Smooth muscle cell (in vitro differentiated cells): ENCODE measurements at regions not wholly inside any gene's neighbourhood (a gene's known extent, or its start where the extent isn't known, plus 50 kb on each side); places are given as distances from the start of the nearest gene placed in this dataset.

Experiments
- DNase-seq: peaks from one replicate; lab custom pipeline; 2025; ENCODE audit not compliant: unreplicated experiment; lab: John Stamatoyannopoulos, UW
- H2AFZ ChIP-seq: fragments of 200-600 bp; sonication (generic); 2 replicates; pipeline ENCODE4 v1.6.0; 2016; ENCODE audit warnings: antibody characterized with exemption, low read depth, mild to moderate bottlenecking
- H3F3A ChIP-seq: fragments of 200-600 bp; sonication (generic); 2 replicates; pipeline ENCODE4 v1.6.0; 2017; ENCODE audit warnings: antibody characterized with exemption, low read depth
- H3K27ac ChIP-seq: fragments of 200-600 bp; sonication (generic); 2 replicates; pipeline ENCODE4 v1.5.1; 2016; ENCODE audit warnings: low read depth, mild to moderate bottlenecking
- H3K27me3 ChIP-seq: fragments of 200-600 bp; sonication (generic); 2 replicates; pipeline ENCODE4 v1.6.1; 2016; ENCODE audit warnings: low read depth, mild to moderate bottlenecking
- H3K36me3 ChIP-seq: fragments of 200-600 bp; sonication (generic); 2 replicates; pipeline ENCODE4 v1.5.1; 2016; ENCODE audit warnings: low read depth
- H3K4me1 ChIP-seq: fragments of 200-600 bp; sonication (generic); 2 replicates; pipeline ENCODE4 v1.5.1; 2016; ENCODE audit warnings: low read depth
- H3K4me2 ChIP-seq: fragments of 200-600 bp; sonication (generic); 2 replicates; pipeline ENCODE4 v1.6.0; 2016; ENCODE audit warnings: mild to moderate bottlenecking
- H3K4me3 ChIP-seq: fragments of 200-600 bp; sonication (generic); 2 replicates; pipeline ENCODE4 v1.5.1; 2016; ENCODE audit warnings: mild to moderate bottlenecking
- H3K79me2 ChIP-seq: fragments of 200-600 bp; sonication (generic); 2 replicates; pipeline ENCODE4 v1.6.0; 2016; ENCODE audit warnings: low read depth, mild to moderate bottlenecking
- H3K9ac ChIP-seq: fragments of 200-600 bp; sonication (generic); 2 replicates; pipeline ENCODE4 v1.6.0; 2016; ENCODE audit warnings: low read depth
- H3K9me3 ChIP-seq: fragments of 200-600 bp; sonication (generic); replicated peaks from 2 replicates; pipeline ENCODE4 v1.5.1; 2016; ENCODE audit warnings: low read depth
- H4K20me1 ChIP-seq: fragments of 200-600 bp; sonication (generic); 2 replicates; pipeline ENCODE4 v1.6.0; 2016; ENCODE audit warnings: low read depth
- CTCF ChIP-seq: fragments of 200-600 bp; sonication (generic); IDR thresholded peaks from 2 replicates; pipeline ENCODE4 v1.5.1; 2017; ENCODE audit warnings: borderline replicate concordance, mild to moderate bottlenecking, antibody characterized with exemption; ENCODE audit not compliant: insufficient read depth, poor library complexity, severe bottlenecking
- WGBS: methylation state at CpG from one replicate; pipeline ENCODE4 v1.1.7; 2016; ENCODE audit warnings: low lambda C conversion rate; 5-methylcytosine and 5-hydroxymethylcytosine counted together

DNA sequence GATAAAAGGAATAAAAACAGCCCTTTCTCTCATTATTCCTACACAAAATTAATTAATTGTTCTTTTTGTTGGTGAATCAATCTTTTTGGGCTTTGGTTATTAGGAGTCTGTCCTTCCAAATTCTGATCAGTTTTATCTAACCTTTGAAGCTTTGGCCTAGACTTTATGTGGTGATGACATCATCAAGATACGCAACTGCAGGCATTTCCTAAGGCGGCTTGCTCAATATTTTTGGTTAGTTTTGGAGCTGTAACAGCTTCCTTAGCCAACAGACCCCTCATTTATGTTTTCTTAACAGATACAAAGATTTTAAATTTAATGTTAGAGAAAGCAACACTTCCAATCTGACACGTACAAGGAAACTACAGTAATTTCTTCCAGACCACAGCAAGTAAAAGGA is 87.8 kb upstream of the PDE3A start:
- 56% methylated on average over 3 of the region's 3 CpGs for WGBS
- Histone ChIP-seq H4K20me1 (no peaks in the 10 kb centered on the region), H3F3A (no peaks in the 10 kb centered on the region), H3K4me2 (peak overlapping the region; percentile 21), H3K27ac (peak overlapping the region; percentile 45), H2AFZ (peak overlapping the region; percentile 74), H3K4me1 (no peaks in the 10 kb centered on the region), H3K27me3 (no peaks in the 10 kb centered on the region), H3K4me3 (no peak overlapping the region), H3K9ac (no peak overlapping the region), H3K9me3 (no peaks in the 10 kb centered on the region), H3K36me3 (no peaks in the 10 kb centered on the region), H3K79me2 (no peaks in the 10 kb centered on the region)
- DNase-seq = no peak
- no peak for TF ChIP-seq CTCF

GRCh38 chr12:20282401-20282800 is 85.9 kb upstream of the PDE3A start:
- H3F3A ChIP-seq = no peaks in the 10 kb centered on the region
- no peaks in the 10 kb centered on the region for H3K9me3 ChIP-seq
- no peak overlapping the region for H3K4me3 ChIP-seq
- no peak for TF ChIP-seq CTCF
- no peak overlapping the region for H3K9ac ChIP-seq
- H3K27me3 ChIP-seq = no peaks in the 10 kb centered on the region
- H3K79me2 ChIP-seq = no peaks in the 10 kb centered on the region
- no peaks in the 10 kb centered on the region for H3K36me3 ChIP-seq
- no peak for DNase-seq
- H2AFZ ChIP-seq = peak overlapping the region; percentile 48
- no peaks in the 10 kb centered on the region for H3K4me1 ChIP-seq
- peak overlapping the region; percentile 22 for H3K4me2 ChIP-seq
- H4K20me1 ChIP-seq = no peaks in the 10 kb centered on the region
- H3K27ac ChIP-seq = no peak overlapping the region

- DNase-seq = no peak
- no peak overlapping the region for H3K4me3 ChIP-seq
- no peaks in the 10 kb centered on the region for H3K79me2 ChIP-seq
- H4K20me1 ChIP-seq = no peaks in the 10 kb centered on the region
- no peaks in the 10 kb centered on the region for H3K36me3 ChIP-seq
- no peak overlapping the region for H3K9ac ChIP-seq
- no peak overlapping the region for H3K27ac ChIP-seq
- no peaks in the 10 kb centered on the region for H3K4me1 ChIP-seq
- H3K27me3 ChIP-seq = no peaks in the 10 kb centered on the region
- no peak overlapping the region for H2AFZ ChIP-seq
- TF ChIP-seq CTCF = no peak
- no peaks in the 10 kb centered on the region for H3F3A ChIP-seq
- peak overlapping the region; percentile 24 for H3K4me2 ChIP-seq
- 100% methylated on average over 1 of the region's 1 CpG for WGBS
- no peaks in the 10 kb centered on the region for H3K9me3 ChIP-seq
These were observed 84.9 kb upstream of the PDE3A start for GRCh38 chr12:20283482-20283881.

- H3K27me3 ChIP-seq = no peaks in the 10 kb centered on the region
- H4K20me1 ChIP-seq = no peaks in the 10 kb centered on the region
- peaks cover 5% of the 10 kb centered on the region for H3K9me3 ChIP-seq
- H2AFZ ChIP-seq = no peak overlapping the region
- H3F3A ChIP-seq = no peaks in the 10 kb centered on the region
- no peaks in the 10 kb centered on the region for H3K36me3 ChIP-seq
- TF ChIP-seq CTCF = no peak
- no peaks in the 10 kb centered on the region for H3K79me2 ChIP-seq
- H3K9ac ChIP-seq = no peak overlapping the region
- H3K4me3 ChIP-seq = no peak overlapping the region
- no peak overlapping the region for H3K27ac ChIP-seq
- no peak overlapping the region for H3K4me2 ChIP-seq
- DNase-seq = no peak
- WGBS = 83% methylated on average over 1 of the region's 1 CpG
- H3K4me1 ChIP-seq = no peaks in the 10 kb centered on the region
These were observed 78.8 kb upstream of the PDE3A start for GRCh38 chr12:20289520-20289919.
